Adrenal gland (tissue), 9 donors: ENCODE measurements at regions not wholly inside any gene's neighbourhood (a gene's known extent, or its start where the extent isn't known, plus 50 kb on each side); places are given as distances from the start of the nearest gene placed in this dataset.
A peak's percentile ranks its signal among the peaks of the same experiment; 100 is the strongest.

ENCODE experiments used
- DNase-seq, 7 donors: peaks; one replicate each; pipeline ENCODE4 v3.0.0-alpha.2; 2019 to 2020
- H3K27ac ChIP-seq, 5 donors: fragments of 200-600 bp; sonication (generic) in 4 of 5; 1 replicate in 3 of 5; 2 replicates in 2 of 5; pipeline versions ENCODE4 v1.5.1 to v1.8.0; 2016 to 2020; ENCODE audit warnings: mild to moderate bottlenecking in 1 of 5
- H3K27me3 ChIP-seq: fragments of 200-600 bp; 2 replicates; pipeline ENCODE4 v1.8.0; 2021
- H3K36me3 ChIP-seq, 2 donors: fragments of 200-600 bp; replicated peaks in 1 of 2; 1 replicate in 1 of 2; 2 replicates in 1 of 2; pipeline versions ENCODE4 v1.5.1 to v1.8.0; 2018 to 2022
- H3K4me1 ChIP-seq, 2 donors: fragments of 200-600 bp; replicated peaks in 1 of 2; 1 replicate in 1 of 2; 2 replicates in 1 of 2; pipeline versions ENCODE4 v1.5.1 to v1.8.0; 2018 to 2021
- H3K4me3 ChIP-seq, 4 donors: fragments of 200-600 bp; sonication (generic) in 3 of 4; one replicate each; pipeline ENCODE4 v1.5.1; 2016 to 2018
- H3K9me3 ChIP-seq, 3 donors: fragments of 200-600 bp; sonication (generic) in 1 of 3; replicated peaks in 1 of 3; 1 replicate in 2 of 3; 2 replicates in 1 of 3; pipeline versions ENCODE4 v1.5.1 to v1.8.0; 2016 to 2021
- CTCF ChIP-seq, 6 experiments: fragments of 450-650 bp in 4 of 6; fragments of 200-600 bp in 2 of 6; sonication (generic) in 1 of 6; IDR thresholded peaks; 1 replicate in 5 of 6; 2 replicates in 1 of 6; pipeline versions ENCODE4 v1.5.1 to v1.8.0; 2016 to 2021; ENCODE audit warnings: antibody characterized with exemption in 6 of 6, mild to moderate bottlenecking in 2 of 6, moderate library complexity in 1 of 6
- POLR2A ChIP-seq, 2 donors: fragments of 450-650 bp; IDR thresholded peaks; one replicate each; pipeline ENCODE4 v1.6.1; 2017; ENCODE audit warnings: antibody characterized with exemption in 2 of 2, mild to moderate bottlenecking in 2 of 2, moderate library complexity in 1 of 2
- WGBS, 4 donors: extraction: QIAGEN DNeasy Blood & Tissue Kit in 2 of 4; methylation state at CpG; one replicate each; pipeline versions ENCODE4 v1.1.5 to v1.1.7; 2013 to 2017; 5-methylcytosine and 5-hydroxymethylcytosine counted together
- intact Hi-C, 2 donors: fragments of 100-400 bp; cut with DNase I; formaldehyde crosslinking; loops; one replicate each; pipeline versions ENCODE4 v1.14.1 to v1.15.0; 2022 to 2023
- donor health status: healthy with polysubstance abuse.
- donor health status: Bipolar disorder and iron deficiency.
- donor health status: DM: yes; HTN: yes; CAD: no.
- donor health status: DM: no; HTN: no; CAD: no.
- donor health status: DM: no; HTN: no; CAD: no.

GRCh38 chrX:38861489-38861888 is 60.2 kb downstream of the MID1IP1 start:
- intact Hi-C loops = no loop called here
- Histone ChIP-seq H3K36me3 (no peaks in the 10 kb centered on the region), H3K27me3 (peaks cover 8% of the 10 kb centered on the region), H3K27ac (no peak overlapping the region), H3K9me3 (no peaks in the 10 kb centered on the region), H3K4me1 (no peaks in the 10 kb centered on the region), H3K4me3 (no peak overlapping the region)
- 49 to 69% (median 62%) methylated on average over 2 of the region's 2 CpGs for WGBS, 4 donors
- peak in 1 of 7 donors; percentile 9 for DNase-seq
- TF ChIP-seq CTCF (IDR thresholded peaks at IDR 0.05) = no peak
- no peak for TF ChIP-seq POLR2A (IDR thresholded peaks at IDR 0.05)

- WGBS, 4 donors = 55 to 69% (median 62%) methylated on average over 3 of the region's 3 CpGs
- TF ChIP-seq POLR2A (IDR thresholded peaks at IDR 0.05) (no peak), CTCF (IDR thresholded peaks at IDR 0.05) (no peak)
- intact Hi-C loops = no loop called here
- Histone ChIP-seq H3K9me3 (no peaks in the 10 kb centered on the region), H3K36me3 (no peaks in the 10 kb centered on the region), H3K27ac (no peak overlapping the region), H3K4me1 (no peaks in the 10 kb centered on the region), H3K4me3 (no peak overlapping the region), H3K27me3 (peaks cover 8% of the 10 kb centered on the region)
- DNase-seq = no peak
These were observed 60.8 kb downstream of the MID1IP1 start for GRCh38 chrX:38862100-38862499.

- Histone ChIP-seq H3K27me3 (peaks cover 8% of the 10 kb centered on the region), H3K36me3 (no peaks in the 10 kb centered on the region), H3K4me3 (no peak overlapping the region), H3K9me3 (no peaks in the 10 kb centered on the region), H3K27ac (no peak overlapping the region), H3K4me1 (no peaks in the 10 kb centered on the region)
- WGBS, 4 donors = 20 to 67% (median 59%) methylated on average over 1 of the region's 1 CpG
- DNase-seq = no peak
- no peak for TF ChIP-seq CTCF (IDR thresholded peaks at IDR 0.05)
- TF ChIP-seq POLR2A (IDR thresholded peaks at IDR 0.05) = no peak
- intact Hi-C loops = no loop called here
These were observed 62.9 kb downstream of the MID1IP1 start for GRCh38 chrX:38864165-38864564.

- 77 to 94% (median 84%) methylated on average over 3 to 6 of the region's 6 CpGs for WGBS, 4 donors
- DNase-seq = no peak
- Histone ChIP-seq H3K9me3 (no peaks in the 10 kb centered on the region), H3K27me3 (no peaks in the 10 kb centered on the region), H3K36me3 (no peaks in the 10 kb centered on the region), H3K27ac (no peak overlapping the region), H3K4me3 (no peak overlapping the region), H3K4me1 (no peaks in the 10 kb centered on the region)
- no peak for TF ChIP-seq POLR2A (IDR thresholded peaks at IDR 0.05)
- TF ChIP-seq CTCF (IDR thresholded peaks at IDR 0.05) = no peak
- intact Hi-C loops = no loop called here
These were observed 67.1 kb downstream of the MID1IP1 start for GRCh38 chrX:38868321-38868720.
